ENCODE measurements at regions not wholly inside any gene's neighbourhood (a gene's known extent, or its start where the extent isn't known, plus 50 kb on each side); places are given as distances from the start of the nearest gene placed in this dataset.
A peak's percentile ranks its signal among the peaks of the same experiment; 100 is the strongest.

DNA sequence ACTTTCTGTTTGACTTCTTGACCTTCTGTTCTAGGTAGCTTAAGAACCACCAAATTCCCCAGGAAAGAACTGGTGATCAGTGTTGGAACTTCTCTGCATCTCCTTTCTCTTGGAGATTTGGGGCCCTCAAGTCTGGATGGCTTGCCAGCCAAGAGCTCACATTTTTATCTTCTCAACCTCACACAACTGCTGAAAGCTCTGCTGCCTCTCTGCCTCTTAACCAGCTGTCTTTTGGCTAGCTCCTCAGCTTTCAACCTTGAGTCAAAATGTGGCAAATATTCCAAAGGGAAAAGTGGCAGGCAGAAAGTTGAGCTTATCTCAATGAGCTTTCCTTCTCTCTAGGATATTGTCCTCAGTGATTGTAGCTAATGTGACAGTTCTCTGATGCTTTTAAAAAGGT lies 89.2 kb upstream of the CCDC190 start:
- DNase-seq (ENCODE audit: low read depth), result no peak
- no peak overlapping the region for H3K4me3 ChIP-seq (ENCODE audit: low read depth, low read length)
- TF ChIP-seq, protein P1, sequence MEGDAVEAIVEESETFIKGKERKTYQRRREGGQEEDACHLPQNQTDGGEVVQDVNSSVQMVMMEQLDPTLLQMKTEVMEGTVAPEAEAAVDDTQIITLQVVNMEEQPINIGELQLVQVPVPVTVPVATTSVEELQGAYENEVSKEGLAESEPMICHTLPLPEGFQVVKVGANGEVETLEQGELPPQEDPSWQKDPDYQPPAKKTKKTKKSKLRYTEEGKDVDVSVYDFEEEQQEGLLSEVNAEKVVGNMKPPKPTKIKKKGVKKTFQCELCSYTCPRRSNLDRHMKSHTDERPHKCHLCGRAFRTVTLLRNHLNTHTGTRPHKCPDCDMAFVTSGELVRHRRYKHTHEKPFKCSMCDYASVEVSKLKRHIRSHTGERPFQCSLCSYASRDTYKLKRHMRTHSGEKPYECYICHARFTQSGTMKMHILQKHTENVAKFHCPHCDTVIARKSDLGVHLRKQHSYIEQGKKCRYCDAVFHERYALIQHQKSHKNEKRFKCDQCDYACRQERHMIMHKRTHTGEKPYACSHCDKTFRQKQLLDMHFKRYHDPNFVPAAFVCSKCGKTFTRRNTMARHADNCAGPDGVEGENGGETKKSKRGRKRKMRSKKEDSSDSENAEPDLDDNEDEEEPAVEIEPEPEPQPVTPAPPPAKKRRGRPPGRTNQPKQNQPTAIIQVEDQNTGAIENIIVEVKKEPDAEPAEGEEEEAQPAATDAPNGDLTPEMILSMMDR (conservative IDR thresholded peaks at IDR 0.05; ENCODE audit: low read depth, low read length), result no peak

DNA sequence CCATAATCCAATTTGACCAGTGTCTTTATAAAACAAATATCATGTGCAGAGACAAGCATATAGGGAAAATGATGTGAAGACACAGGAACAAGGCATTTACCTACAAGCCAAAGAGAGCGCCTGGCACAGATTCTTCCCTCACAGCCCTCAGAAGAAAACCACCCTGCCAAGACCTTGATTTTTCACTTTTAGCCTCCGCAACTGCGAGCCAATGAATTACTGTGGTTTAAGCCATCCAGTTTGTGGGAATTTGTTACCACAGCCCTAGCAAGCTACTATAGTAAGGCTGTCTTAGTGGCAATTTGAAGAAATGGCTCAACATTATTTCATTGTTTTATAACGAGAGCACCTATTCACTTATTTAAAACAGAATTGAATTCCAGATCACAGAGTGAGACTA lies 85.7 kb upstream of the CCDC190 start:
- no peak overlapping the region for H3K4me3 ChIP-seq (ENCODE audit: low read depth, low read length)
- TF ChIP-seq, protein P1 (conservative IDR thresholded peaks at IDR 0.05; ENCODE audit: low read depth, low read length), result no peak
- no peak for DNase-seq (ENCODE audit: low read depth)

- TF ChIP-seq, protein P1 (conservative IDR thresholded peaks at IDR 0.05; ENCODE audit: low read depth, low read length), result no peak
- no peak for DNase-seq (ENCODE audit: low read depth)
- H3K4me3 ChIP-seq (ENCODE audit: low read depth, low read length), result no peak overlapping the region
Observed at GRCh38 chr1:162944974-162945674, 84.1 kb upstream of the CCDC190 start.

- DNase-seq (ENCODE audit: low read depth), result no peak
- TF ChIP-seq, protein P1 (conservative IDR thresholded peaks at IDR 0.05; ENCODE audit: low read depth, low read length), result no peak
- no peak overlapping the region for H3K4me3 ChIP-seq (ENCODE audit: low read depth, low read length)
Observed at GRCh38 chr1:162943622-162944021, 82.6 kb upstream of the CCDC190 start.

GRCh38 chr1:162942916-162943559 lies 82.1 kb upstream of the CCDC190 start:
- TF ChIP-seq, protein P1 (conservative IDR thresholded peaks at IDR 0.05; ENCODE audit: low read depth, low read length), result no peak
- H3K4me3 ChIP-seq (ENCODE audit: low read depth, low read length), result no peak overlapping the region
- no peak for DNase-seq (ENCODE audit: low read depth)

DNA sequence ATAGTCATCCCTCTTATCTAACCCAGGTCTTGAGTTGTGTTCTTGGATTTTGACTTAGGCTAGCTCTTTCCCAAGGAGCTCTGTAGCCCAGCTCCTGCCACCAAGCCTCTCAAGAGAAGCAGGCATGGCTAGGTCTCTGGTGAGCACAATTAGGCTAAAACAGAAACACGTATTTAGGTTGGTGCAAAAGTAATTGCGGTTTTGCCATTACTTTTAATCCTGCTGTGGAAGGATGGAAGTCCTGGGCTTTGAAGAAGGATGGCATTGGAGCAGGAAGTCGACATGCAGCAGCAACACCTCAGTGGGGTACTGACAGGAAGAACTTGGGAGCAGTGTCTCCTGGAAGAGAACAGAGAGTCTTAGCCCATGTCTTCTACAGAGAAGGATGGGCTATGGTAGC lies 80.0 kb upstream of the CCDC190 start:
- TF ChIP-seq, protein P1 (conservative IDR thresholded peaks at IDR 0.05; ENCODE audit: low read depth, low read length), result no peak
- H3K4me3 ChIP-seq (ENCODE audit: low read depth, low read length), result no peak overlapping the region
- DNase-seq (ENCODE audit: low read depth), result no peak

DNA sequence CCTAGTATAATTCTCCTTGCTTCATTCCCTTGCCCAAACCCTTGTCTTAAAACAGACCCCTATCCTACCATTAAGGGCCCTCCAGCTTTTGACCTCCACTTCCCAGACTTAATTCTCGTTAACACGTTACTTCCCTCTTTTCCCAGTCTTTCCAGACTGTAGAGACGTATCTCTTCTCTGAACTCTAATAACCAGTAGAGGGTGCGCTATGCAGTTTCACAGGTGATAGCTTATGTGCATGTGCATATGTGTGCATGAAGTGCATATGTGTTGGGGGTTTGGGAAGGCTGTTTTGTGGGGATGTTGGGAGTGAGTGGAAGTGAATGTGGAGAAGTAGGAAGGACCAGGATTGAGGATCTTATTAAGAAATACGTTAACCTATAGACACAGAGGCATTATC lies 78.1 kb upstream of the CCDC190 start:
- TF ChIP-seq, protein P1 (conservative IDR thresholded peaks at IDR 0.05; ENCODE audit: low read depth, low read length), result peak; percentile 15
- H3K4me3 ChIP-seq (ENCODE audit: low read depth, low read length), result no peak overlapping the region
- no peak for DNase-seq (ENCODE audit: low read depth)

Data from epithelial cell of proximal tubule (primary cell).